Hematopoietic multipotent progenitor cell treated with erythropoietin and hydrocortisone succinate and interleukin-3 and kit ligand, for 15 days (in vitro differentiated cells): ENCODE measurements at regions not wholly inside any gene's neighbourhood (a gene's known extent, or its start where the extent isn't known, plus 50 kb on each side); places are given as distances from the start of the nearest gene placed in this dataset.
"Not testable (repeated sequence)": the region's sequence is repeated elsewhere in the genome, so short reads cannot be mapped to it uniquely, and the experiment has no call there.

Source experiments
- DNase-seq: peaks from one replicate; pipeline ENCODE4 v3.0.0-alpha.2; 2015; ENCODE audit warnings: low spot score

- not testable (repeated sequence) for DNase-seq
Measured at GRCh38 chr2:89537862-89538261, 846.4 kb downstream of the RPIA start.

GRCh38 chr2:89544110-89544509 lies 852.6 kb downstream of the RPIA start:
- not testable (repeated sequence) for DNase-seq

- not testable (repeated sequence) for DNase-seq
Measured at GRCh38 chr2:89579154-89579553, 887.7 kb downstream of the RPIA start.

- not testable (repeated sequence) for DNase-seq
Measured at GRCh38 chr2:89582816-89583215, 891.3 kb downstream of the RPIA start.

- not testable (repeated sequence) for DNase-seq
Measured at GRCh38 chr2:89584046-89584445, 892.6 kb downstream of the RPIA start.

- not testable (repeated sequence) for DNase-seq
Measured at GRCh38 chr2:89584868-89585557, 893.5 kb downstream of the RPIA start.

- peak; percentile 1 for DNase-seq
Measured at GRCh38 chr2:89585558-89585920, 894.1 kb downstream of the RPIA start.

GRCh38 chr2:89599843-89600242 lies 908.4 kb downstream of the RPIA start:
- not testable (repeated sequence) for DNase-seq

GRCh38 chr2:89606514-89606913 lies 915.0 kb downstream of the RPIA start:
- DNase-seq: not testable (repeated sequence)

GRCh38 chr2:89610207-89610926 lies 918.9 kb downstream of the RPIA start:
- not testable (repeated sequence) for DNase-seq

- DNase-seq: not testable (repeated sequence)
Measured at GRCh38 chr2:89610927-89611515, 919.5 kb downstream of the RPIA start.

- not testable (repeated sequence) for DNase-seq
Measured at GRCh38 chr2:89611710-89612109, 920.2 kb downstream of the RPIA start.

GRCh38 chr2:89649268-89649667 lies 957.8 kb downstream of the RPIA start:
- not testable (repeated sequence) for DNase-seq

- not testable (repeated sequence) for DNase-seq
Measured at GRCh38 chr2:89679254-89679653, 987.8 kb downstream of the RPIA start.
